ENCODE measurements at regions not wholly inside any gene's neighbourhood (a gene's known extent, or its start where the extent isn't known, plus 50 kb on each side); places are given as distances from the start of the nearest gene placed in this dataset.
A peak's percentile ranks its signal among the peaks of the same experiment; 100 is the strongest.

DNA sequence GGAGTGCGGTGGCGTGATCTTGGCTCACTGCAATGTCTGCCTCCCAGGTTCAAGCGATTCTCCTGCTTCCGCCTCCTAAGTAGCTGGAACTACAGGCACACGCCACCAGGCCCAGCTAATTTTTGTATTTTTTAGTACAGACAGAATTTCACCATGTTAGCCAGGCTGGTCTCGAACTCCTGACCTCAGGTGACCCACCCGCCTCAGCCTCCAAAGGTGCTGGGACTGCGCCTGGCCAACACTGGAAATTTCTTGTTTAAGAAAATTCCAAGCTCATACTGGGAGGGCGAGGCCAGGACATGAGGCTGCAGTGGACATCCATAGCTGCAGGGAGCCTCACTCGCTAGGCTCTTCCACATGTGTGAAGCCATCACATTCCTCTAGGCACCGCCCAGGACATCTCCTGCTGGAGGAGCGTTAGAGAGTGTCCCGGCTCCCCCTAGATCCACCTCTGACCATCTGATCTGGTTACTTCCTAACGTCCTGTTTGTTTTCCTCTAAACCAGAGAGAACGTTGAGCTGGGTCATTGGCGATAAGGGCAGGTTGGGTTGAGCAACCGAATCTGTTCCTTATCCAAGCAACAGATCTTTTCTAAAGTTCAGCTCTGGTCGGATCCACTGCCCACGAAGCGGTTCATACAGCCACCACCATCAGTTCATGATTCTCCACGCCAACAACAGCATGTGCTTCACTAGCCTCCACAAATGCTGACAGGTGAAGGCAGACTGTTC is 108.2 kb upstream of the MED13L start:
- 85% methylated on average over 17 of the region's 21 CpGs for WGBS (ENCODE audit: insufficient coverage)
- DNase-seq (no peak), ATAC-seq (ENCODE audit: low read depth) (no peak)
- no peak overlapping the region for H3K9ac ChIP-seq (ENCODE audit: low read length)
- peaks cover 0 to 3% (median 0%) of the 10 kb centered on the region in 3 donors for H3K9me3 ChIP-seq (ENCODE audit: control extremely low read depth in 1 of 3, control insufficient read depth in 2 of 3, insufficient read depth in 1 of 3, low read length in 2 of 3)
- ChIA-PET CTCF (interaction anchor here (0.6 to 0.7 kb wide), 3 partner anchors 28 to 315 kb away, joined by 3 to 5 read pairs (median 3); no protein-coding TSS in a partner anchor), POLR2A (interaction anchor here (0.6 kb wide), 2 partner anchors 135 to 214 kb away, joined by 3 to 4 read pairs; no protein-coding TSS in a partner anchor)
- no peaks in the 10 kb centered on the region for H3K27me3 Mint-ChIP-seq
- H3K4me3 ChIP-seq (ENCODE audit: control extremely low read depth in 1 of 5, extremely low read depth in 1 of 5, insufficient read depth in 1 of 5, low read depth in 2 of 5, low read length in 4 of 5): no peak overlapping the region
- H3K79me2 ChIP-seq (ENCODE audit: control insufficient read depth, insufficient read depth, low read length): no peaks in the 10 kb centered on the region
- no peak overlapping the region for H3K27ac Mint-ChIP-seq
- H3K4me1 Mint-ChIP-seq: peaks cover 12% of the 10 kb centered on the region
- H3K4me3 Mint-ChIP-seq: no peak overlapping the region
- no peaks in the 10 kb centered on the region for H3K27me3 ChIP-seq (replicated peaks in 1 of 4; ENCODE audit: control extremely low read depth in 1 of 4, control insufficient read depth in 3 of 4, insufficient read depth in 4 of 4, low read length in 3 of 4)
- intact Hi-C loops (cut with micrococcal nuclease): no loop called here
- no peaks in the 10 kb centered on the region for H3K36me3 ChIP-seq (replicated peaks in 1 of 2; ENCODE audit: control extremely low read depth in 1 of 2, control insufficient read depth in 1 of 2, extremely low read depth in 1 of 2, insufficient read depth in 2 of 2, low read length in 1 of 2)
- H3K9me3 Mint-ChIP-seq (ENCODE audit: insufficient read depth): no peaks in the 10 kb centered on the region
- H2AFZ ChIP-seq (ENCODE audit: insufficient read depth, low read depth, low read length, poor library complexity, severe bottlenecking): no peak overlapping the region
- no peaks in the 10 kb centered on the region for H4K20me1 ChIP-seq (ENCODE audit: control insufficient read depth, insufficient read depth, low read length, poor library complexity, severe bottlenecking)
- peaks cover 7 to 13% of the 10 kb centered on the region in 2 donors for H3K4me1 ChIP-seq (ENCODE audit: control insufficient read depth in 2 of 2, insufficient read depth in 2 of 2, low read length in 2 of 2)
- H3K4me2 ChIP-seq (replicated peaks; ENCODE audit: low read depth, low read length, poor library complexity, severe bottlenecking): peak overlapping the region; percentile 51
- H3K27ac ChIP-seq (ENCODE audit: low read length in 2 of 2): no peak overlapping the region
- TF ChIP-seq, protein P1, sequence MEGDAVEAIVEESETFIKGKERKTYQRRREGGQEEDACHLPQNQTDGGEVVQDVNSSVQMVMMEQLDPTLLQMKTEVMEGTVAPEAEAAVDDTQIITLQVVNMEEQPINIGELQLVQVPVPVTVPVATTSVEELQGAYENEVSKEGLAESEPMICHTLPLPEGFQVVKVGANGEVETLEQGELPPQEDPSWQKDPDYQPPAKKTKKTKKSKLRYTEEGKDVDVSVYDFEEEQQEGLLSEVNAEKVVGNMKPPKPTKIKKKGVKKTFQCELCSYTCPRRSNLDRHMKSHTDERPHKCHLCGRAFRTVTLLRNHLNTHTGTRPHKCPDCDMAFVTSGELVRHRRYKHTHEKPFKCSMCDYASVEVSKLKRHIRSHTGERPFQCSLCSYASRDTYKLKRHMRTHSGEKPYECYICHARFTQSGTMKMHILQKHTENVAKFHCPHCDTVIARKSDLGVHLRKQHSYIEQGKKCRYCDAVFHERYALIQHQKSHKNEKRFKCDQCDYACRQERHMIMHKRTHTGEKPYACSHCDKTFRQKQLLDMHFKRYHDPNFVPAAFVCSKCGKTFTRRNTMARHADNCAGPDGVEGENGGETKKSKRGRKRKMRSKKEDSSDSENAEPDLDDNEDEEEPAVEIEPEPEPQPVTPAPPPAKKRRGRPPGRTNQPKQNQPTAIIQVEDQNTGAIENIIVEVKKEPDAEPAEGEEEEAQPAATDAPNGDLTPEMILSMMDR (IDR thresholded peaks at IDR 0.05): no peak
- no peak for TF ChIP-seq EZH2 (IDR thresholded peaks at IDR 0.05; ENCODE audit: borderline replicate concordance, insufficient read depth, low read depth, low read length, poor library complexity, severe bottlenecking)

DNA sequence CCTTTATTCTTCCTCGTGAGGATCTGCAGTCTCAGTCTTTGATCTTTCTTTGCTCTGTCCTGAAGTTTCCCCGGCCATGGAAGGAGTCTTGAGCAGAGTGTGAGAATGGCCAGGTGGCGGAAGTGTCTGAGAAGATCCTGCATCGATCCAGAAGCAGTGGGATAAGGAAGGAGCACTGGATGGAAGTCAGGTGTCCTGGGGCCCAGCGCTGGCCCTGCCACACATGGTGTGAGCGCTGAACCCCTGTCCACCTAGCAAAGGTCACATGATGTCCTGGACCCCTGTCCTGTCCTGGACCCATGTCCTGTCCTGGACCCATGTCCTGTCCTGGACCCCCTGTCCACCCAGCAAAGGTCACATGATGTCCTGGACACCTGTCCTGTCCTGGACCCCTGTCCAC is 111.8 kb upstream of the MED13L start:
- WGBS (ENCODE audit: insufficient coverage): 95% methylated on average over 4 of the region's 6 CpGs
- Histone ChIP-seq H3K4me1 (ENCODE audit: control insufficient read depth in 2 of 2, insufficient read depth in 2 of 2, low read length in 2 of 2) (peaks cover 7 to 13% of the 10 kb centered on the region in 2 donors), H3K4me2 (replicated peaks; ENCODE audit: low read depth, low read length, poor library complexity, severe bottlenecking) (no peak overlapping the region), H3K9ac (ENCODE audit: low read length) (no peak overlapping the region), H3K4me3 (ENCODE audit: control extremely low read depth in 1 of 5, extremely low read depth in 1 of 5, insufficient read depth in 1 of 5, low read depth in 2 of 5, low read length in 4 of 5) (no peak overlapping the region), H3K9me3 (ENCODE audit: control extremely low read depth in 1 of 3, control insufficient read depth in 2 of 3, insufficient read depth in 1 of 3, low read length in 2 of 3) (peaks cover 0 to 5% (median 5%) of the 10 kb centered on the region in 3 donors), H4K20me1 (ENCODE audit: control insufficient read depth, insufficient read depth, low read length, poor library complexity, severe bottlenecking) (no peaks in the 10 kb centered on the region), H3K27ac (ENCODE audit: low read length in 2 of 2) (no peak overlapping the region), H2AFZ (ENCODE audit: insufficient read depth, low read depth, low read length, poor library complexity, severe bottlenecking) (no peak overlapping the region), H3K27me3 (replicated peaks in 1 of 4; ENCODE audit: control extremely low read depth in 1 of 4, control insufficient read depth in 3 of 4, insufficient read depth in 4 of 4, low read length in 3 of 4) (no peaks in the 10 kb centered on the region), H3K36me3 (replicated peaks in 1 of 2; ENCODE audit: control extremely low read depth in 1 of 2, control insufficient read depth in 1 of 2, extremely low read depth in 1 of 2, insufficient read depth in 2 of 2, low read length in 1 of 2) (no peaks in the 10 kb centered on the region), H3K79me2 (ENCODE audit: control insufficient read depth, insufficient read depth, low read length) (no peaks in the 10 kb centered on the region)
- H3K4me3 Mint-ChIP-seq: no peak overlapping the region
- H3K9me3 Mint-ChIP-seq (ENCODE audit: insufficient read depth): no peaks in the 10 kb centered on the region
- DNase-seq (no peak), ATAC-seq (ENCODE audit: low read depth) (no peak)
- H3K27me3 Mint-ChIP-seq: no peaks in the 10 kb centered on the region
- no peak overlapping the region for H3K27ac Mint-ChIP-seq
- intact Hi-C loops (cut with micrococcal nuclease): no loop called here
- CTCF ChIA-PET: interaction anchor here (0.9 kb wide), 1 partner anchor 11 kb away, joined by 3 read pairs; no protein-coding TSS in a partner anchor
- TF ChIP-seq EZH2 (IDR thresholded peaks at IDR 0.05; ENCODE audit: borderline replicate concordance, insufficient read depth, low read depth, low read length, poor library complexity, severe bottlenecking): no peak
- TF ChIP-seq, protein P1 (IDR thresholded peaks at IDR 0.05): no peak
- peaks cover 10% of the 10 kb centered on the region for H3K4me1 Mint-ChIP-seq
- POLR2A ChIA-PET: no interaction called here

Measured in B cell (primary cell).